GM23248 (cell line): ENCODE measurements at regions not wholly inside any gene's neighbourhood (a gene's known extent, or its start where the extent isn't known, plus 50 kb on each side); places are given as distances from the start of the nearest gene placed in this dataset.

Source experiments
- EZH2 ChIP-seq: fragments of 200-600 bp; sonication (generic); IDR thresholded peaks from 2 replicates; pipeline ENCODE4 v1.6.1; 2018; ENCODE audit warnings: antibody characterized with exemption, mild to moderate bottlenecking; ENCODE audit not compliant: insufficient read depth, poor library complexity, severe bottlenecking
- EZH2phosphoT487 ChIP-seq: fragments of 200-600 bp; sonication (generic); IDR thresholded peaks from 2 replicates; pipeline ENCODE4 v1.6.1; 2018; ENCODE audit warnings: antibody characterized with exemption, moderate library complexity, mild to moderate bottlenecking, low read depth; ENCODE audit not compliant: insufficient read depth

GRCh38 chr5:4542145-4542778 is 597.9 kb upstream of the ADAMTS16 start:
- no peak for TF ChIP-seq EZH2
- no peak for TF ChIP-seq EZH2phosphoT487
